Neuron (in vitro differentiated cells): ENCODE measurements at regions not wholly inside any gene's neighbourhood (a gene's known extent, or its start where the extent isn't known, plus 50 kb on each side); places are given as distances from the start of the nearest gene placed in this dataset.

ENCODE experiments used
- H2AFZ ChIP-seq: one replicate; pipeline ENCODE4 v1.6.1; 2013; ENCODE audit warnings: low read depth, mild to moderate bottlenecking, inconsistent platforms, low read length, moderate library complexity
- H3K27me3 ChIP-seq: one replicate; pipeline ENCODE4 v1.6.1; 2013; ENCODE audit warnings: low read length; ENCODE audit not compliant: insufficient read depth
- H3K36me3 ChIP-seq: one replicate; pipeline ENCODE4 v1.6.1; 2013; ENCODE audit warnings: low read length; ENCODE audit not compliant: insufficient read depth
- H3K4me1 ChIP-seq: one replicate; pipeline ENCODE4 v1.6.1; 2013; ENCODE audit warnings: low read length; ENCODE audit not compliant: insufficient read depth
- H3K4me3 ChIP-seq: 2 replicates; pipeline ENCODE4 v1.5.1; 2013; ENCODE audit warnings: mild to moderate bottlenecking, low read length, moderate library complexity
- H3K9me3 ChIP-seq: one replicate; pipeline ENCODE4 v1.6.1; 2013; ENCODE audit warnings: low read length

DNA sequence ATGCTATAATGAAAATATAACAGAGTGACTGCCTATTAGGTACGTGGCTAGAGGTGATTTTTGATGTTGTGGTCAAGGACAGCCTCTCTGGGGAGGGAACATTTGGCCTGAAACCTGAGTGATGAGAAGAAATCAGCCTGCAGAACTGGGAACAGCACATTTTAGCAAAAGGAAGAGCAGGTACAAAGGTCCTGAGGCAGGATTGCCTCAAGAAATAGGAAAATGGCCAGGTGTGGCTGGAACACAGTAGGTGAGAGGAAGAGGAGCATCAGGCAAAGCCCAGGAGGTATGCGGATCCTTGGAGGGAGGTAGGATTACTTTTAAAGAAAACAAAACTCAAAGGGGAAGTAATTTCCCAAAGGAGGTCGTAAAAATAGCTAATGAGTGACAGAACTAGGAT is 582.9 kb downstream of the MED13L start:
- H3K36me3 ChIP-seq = no peaks in the 10 kb centered on the region
- no peak overlapping the region for H2AFZ ChIP-seq
- no peak overlapping the region for H3K4me3 ChIP-seq
- H3K27me3 ChIP-seq = no peaks in the 10 kb centered on the region
- H3K4me1 ChIP-seq = no peaks in the 10 kb centered on the region
- no peaks in the 10 kb centered on the region for H3K9me3 ChIP-seq

DNA sequence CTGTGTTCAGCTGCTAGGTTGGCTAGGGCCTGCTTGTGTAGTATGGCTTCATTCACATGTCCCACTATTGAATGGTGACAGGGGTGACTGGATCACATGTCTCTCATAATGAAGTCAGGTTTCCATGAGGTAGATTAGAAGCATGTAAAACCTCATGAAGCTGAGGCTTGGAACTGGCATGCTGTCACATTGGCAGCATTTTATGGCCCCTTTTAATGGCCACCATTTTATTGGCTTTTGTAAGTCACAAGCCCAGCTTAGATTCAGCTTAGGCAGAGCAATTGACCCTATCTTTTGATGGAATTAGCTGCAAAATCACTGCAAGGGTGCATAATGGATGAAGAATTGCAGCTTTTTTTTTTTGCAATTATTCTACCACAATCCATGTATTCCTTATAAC is 583.5 kb downstream of the MED13L start:
- H3K9me3 ChIP-seq = no peaks in the 10 kb centered on the region

DNA sequence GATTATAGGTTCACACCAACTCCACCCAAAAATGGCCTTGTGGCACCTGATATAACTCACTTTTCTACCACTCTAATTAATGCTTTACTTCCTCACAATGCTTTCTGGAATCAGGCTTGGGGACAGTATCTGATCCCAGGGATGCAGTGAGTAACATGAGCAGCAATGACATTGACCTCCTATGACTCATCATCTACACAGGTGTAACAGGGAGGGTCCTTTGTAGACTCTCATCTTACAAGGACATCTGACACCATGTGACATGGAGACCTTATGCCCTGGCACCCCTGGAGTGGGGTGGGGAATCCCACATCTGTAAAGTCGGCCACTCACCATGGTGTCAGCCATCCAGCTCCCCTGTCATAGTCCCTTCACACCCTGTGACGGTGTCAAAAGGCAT is 586.4 kb downstream of the MED13L start:
- Histone ChIP-seq H3K4me3 (no peak overlapping the region), H3K36me3 (no peaks in the 10 kb centered on the region), H3K27me3 (no peaks in the 10 kb centered on the region), H2AFZ (no peak overlapping the region), H3K9me3 (no peaks in the 10 kb centered on the region), H3K4me1 (no peaks in the 10 kb centered on the region)

More for the DNA sequence above, 583.5 kb downstream of the MED13L start:
- Histone ChIP-seq H3K27me3 (no peaks in the 10 kb centered on the region), H2AFZ (no peak overlapping the region), H3K36me3 (no peaks in the 10 kb centered on the region), H3K4me1 (no peaks in the 10 kb centered on the region), H3K4me3 (no peak overlapping the region)

DNA sequence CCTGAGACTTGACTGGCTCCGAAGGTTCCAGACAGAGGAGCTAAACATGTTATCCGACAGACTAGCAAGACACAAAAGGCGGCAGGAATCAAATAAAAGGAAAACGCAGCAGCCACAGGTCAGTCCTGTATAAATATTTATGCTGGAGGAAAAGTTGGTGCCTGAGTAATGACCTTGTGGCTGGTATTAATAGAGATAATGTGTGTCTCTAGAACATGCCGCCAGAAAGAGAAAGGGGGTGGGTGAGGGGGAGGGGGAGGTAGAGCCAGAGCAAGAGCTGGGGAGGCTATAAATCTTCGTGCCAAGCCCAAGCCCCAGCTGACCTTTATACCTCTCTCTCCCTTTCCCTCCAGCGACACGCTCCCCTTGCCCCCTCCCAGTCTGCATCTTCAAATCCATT is 590.4 kb downstream of the MED13L start:
- Histone ChIP-seq H2AFZ (no peak overlapping the region), H3K9me3 (no peaks in the 10 kb centered on the region), H3K27me3 (no peaks in the 10 kb centered on the region), H3K4me1 (no peaks in the 10 kb centered on the region), H3K4me3 (no peak overlapping the region), H3K36me3 (no peaks in the 10 kb centered on the region)

DNA sequence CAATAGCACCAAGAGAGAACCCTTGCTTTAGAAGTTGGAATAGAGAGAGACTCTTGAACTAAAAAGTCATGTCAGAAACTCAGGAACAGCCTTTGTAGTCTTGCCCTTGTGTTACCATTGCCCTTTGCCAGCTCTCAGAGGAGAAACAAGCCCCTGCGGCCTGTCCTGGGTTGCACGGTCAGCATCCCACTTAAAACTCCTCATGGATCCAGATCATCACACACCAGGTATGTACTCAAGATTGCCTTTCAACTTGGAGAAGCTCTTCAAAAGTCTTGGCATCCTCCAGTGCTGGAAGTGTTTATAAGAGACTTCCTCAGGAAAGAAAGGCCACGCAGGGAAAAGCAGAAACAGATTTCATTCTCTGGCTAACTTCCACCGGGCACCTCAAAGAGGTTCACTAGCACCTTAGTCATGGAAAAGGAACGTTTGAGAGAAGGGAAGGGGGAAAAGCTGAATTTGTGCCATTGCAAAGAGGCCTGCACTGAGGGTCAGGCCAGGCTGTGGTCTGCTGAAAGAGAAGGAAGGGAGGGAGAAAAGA is 594.2 kb downstream of the MED13L start:
- Histone ChIP-seq H3K4me3 (no peak overlapping the region), H3K9me3 (no peaks in the 10 kb centered on the region), H3K4me1 (no peaks in the 10 kb centered on the region), H3K27me3 (no peaks in the 10 kb centered on the region), H3K36me3 (no peaks in the 10 kb centered on the region), H2AFZ (no peak overlapping the region)

DNA sequence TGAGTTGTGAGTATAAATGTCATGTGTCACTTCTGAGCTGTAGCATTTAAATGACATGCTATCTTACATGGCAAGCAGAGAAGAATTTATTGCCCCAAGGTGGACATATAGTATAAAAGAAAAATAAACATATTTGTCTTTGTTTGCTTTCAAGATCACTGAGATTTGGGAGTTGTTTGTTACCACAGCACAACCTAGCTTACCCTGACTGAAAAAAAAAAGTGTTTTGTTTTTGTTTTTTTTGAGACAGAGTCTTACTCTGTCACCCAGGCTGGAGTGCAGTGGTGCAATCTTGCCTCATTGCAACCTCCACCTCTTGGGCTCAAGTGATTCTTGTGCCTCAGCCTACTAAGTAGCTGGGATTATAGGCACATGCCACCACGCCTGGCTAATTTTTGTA is 596.5 kb downstream of the MED13L start:
- Histone ChIP-seq H3K9me3 (no peaks in the 10 kb centered on the region), H3K36me3 (no peaks in the 10 kb centered on the region), H3K4me3 (no peak overlapping the region), H3K27me3 (no peaks in the 10 kb centered on the region), H2AFZ (no peak overlapping the region), H3K4me1 (no peaks in the 10 kb centered on the region)

DNA sequence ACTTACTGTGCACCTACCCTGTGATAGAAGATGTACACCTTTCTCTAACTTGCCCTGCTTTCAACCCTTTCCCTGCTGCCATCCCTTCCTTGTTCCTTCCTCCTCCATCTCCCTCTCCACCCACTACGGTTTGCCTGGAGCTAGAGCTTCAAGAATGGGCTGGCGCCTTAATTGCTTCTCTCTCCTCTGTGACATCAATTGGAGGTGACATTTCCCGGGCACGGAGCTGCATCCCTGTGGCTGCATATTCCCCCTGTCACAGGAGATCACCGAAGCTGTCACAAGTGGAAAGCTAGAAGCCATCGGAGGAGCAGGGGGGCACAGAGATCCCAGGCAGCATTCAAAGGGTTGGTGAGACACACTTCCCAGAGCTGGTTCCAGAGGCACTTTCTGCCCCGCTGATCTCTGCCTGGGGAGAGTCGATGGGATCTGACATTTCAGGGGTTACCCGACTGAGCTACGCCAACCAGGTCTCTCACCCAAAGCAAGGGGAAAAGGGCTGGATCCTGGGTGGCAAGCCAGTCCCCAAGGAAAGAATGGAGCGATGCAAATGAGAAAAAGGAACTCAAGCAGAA is 604.9 kb downstream of the MED13L start:
- no peaks in the 10 kb centered on the region for H3K36me3 ChIP-seq
- H3K9me3 ChIP-seq = no peaks in the 10 kb centered on the region
- no peak overlapping the region for H2AFZ ChIP-seq
- no peaks in the 10 kb centered on the region for H3K4me1 ChIP-seq
- no peak overlapping the region for H3K4me3 ChIP-seq
- no peaks in the 10 kb centered on the region for H3K27me3 ChIP-seq

DNA sequence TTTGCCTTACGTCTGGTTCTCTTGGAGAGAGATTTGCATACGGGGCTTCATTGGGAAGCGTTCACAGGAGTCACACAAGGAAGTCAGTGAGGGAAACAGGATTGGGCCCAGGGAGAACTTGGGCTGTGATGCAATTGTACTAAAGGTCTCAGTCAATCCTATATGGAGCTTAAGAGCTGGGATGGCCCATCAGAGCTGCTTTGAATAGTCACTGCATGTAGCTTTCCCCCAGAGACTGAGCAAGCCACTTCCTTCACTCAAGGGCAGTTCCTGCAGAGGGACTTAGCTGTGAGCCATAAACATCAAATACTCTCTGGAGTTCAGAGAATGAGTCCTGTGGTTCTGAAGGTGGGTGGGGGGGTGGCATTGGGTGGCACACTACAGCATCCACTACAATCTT is 605.4 kb downstream of the MED13L start:
- no peak overlapping the region for H3K4me3 ChIP-seq
- no peaks in the 10 kb centered on the region for H3K4me1 ChIP-seq
- H3K9me3 ChIP-seq = no peaks in the 10 kb centered on the region
- no peaks in the 10 kb centered on the region for H3K36me3 ChIP-seq
- H3K27me3 ChIP-seq = no peaks in the 10 kb centered on the region
- no peak overlapping the region for H2AFZ ChIP-seq

DNA sequence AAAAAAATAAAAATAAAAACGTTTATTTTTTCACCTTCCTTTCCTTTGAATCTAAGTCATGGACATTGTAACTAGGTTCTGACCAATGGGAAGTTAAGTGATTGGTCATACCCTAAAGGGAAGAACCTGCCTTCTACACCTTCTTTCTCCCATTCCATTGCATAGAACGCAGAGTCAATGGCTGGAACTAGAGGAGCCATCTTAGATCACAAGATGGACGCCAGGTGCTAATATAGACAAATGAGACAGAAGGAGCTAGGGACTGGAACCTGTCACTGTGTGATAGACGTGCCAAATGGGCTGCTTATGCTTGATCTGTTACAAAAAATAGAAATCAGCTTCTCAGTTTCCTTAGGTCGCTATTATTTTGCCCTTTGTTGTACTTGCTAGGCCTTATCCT is 606.6 kb downstream of the MED13L start:
- H3K36me3 ChIP-seq = no peaks in the 10 kb centered on the region
- no peak overlapping the region for H3K4me3 ChIP-seq
- no peaks in the 10 kb centered on the region for H3K27me3 ChIP-seq
- H2AFZ ChIP-seq = no peak overlapping the region
- no peaks in the 10 kb centered on the region for H3K9me3 ChIP-seq
- no peaks in the 10 kb centered on the region for H3K4me1 ChIP-seq

DNA sequence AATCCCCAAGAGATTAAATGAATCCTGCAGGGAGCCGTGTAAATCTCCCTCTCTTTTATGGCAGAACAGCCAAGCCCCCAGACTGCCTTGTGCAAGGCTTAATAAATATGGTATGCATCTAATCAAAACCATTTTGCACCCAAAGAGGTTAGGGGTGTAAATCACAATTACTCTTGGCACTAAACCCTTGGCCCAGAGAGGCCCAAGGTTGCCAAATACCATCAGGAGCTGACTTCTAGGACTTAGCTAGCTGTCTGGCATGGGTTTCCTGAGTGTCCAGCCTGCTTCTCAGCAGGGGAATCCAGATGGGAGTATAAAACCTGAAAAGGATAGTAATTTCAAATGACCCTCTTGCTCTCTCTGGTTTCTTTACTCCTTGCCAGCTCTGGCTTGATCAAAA is 610.4 kb downstream of the MED13L start:
- no peaks in the 10 kb centered on the region for H3K27me3 ChIP-seq
- H2AFZ ChIP-seq = no peak overlapping the region
- no peaks in the 10 kb centered on the region for H3K4me1 ChIP-seq
- H3K4me3 ChIP-seq = no peak overlapping the region
- H3K36me3 ChIP-seq = no peaks in the 10 kb centered on the region
- H3K9me3 ChIP-seq = no peaks in the 10 kb centered on the region

DNA sequence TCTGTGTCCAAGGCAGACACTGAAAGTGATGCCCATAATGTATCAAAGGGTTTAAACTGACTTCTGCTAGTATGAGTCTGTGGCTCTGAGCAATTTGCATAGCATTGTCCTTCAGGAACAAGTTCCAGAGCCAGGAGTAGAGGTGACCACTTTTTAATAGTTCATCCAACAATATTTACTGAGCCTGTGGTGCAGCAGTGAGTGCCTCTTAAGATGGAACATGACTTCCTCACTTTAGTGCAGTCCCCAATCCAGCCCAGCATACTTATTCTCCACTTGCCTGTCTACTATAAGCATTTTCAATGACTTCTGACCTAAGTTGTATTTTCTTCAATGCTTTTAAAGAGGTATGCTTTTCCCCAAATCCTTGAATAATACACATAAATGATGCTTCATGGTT is 611.3 kb downstream of the MED13L start:
- no peaks in the 10 kb centered on the region for H3K36me3 ChIP-seq
- H3K4me1 ChIP-seq = no peaks in the 10 kb centered on the region
- H2AFZ ChIP-seq = no peak overlapping the region
- no peak overlapping the region for H3K4me3 ChIP-seq
- H3K9me3 ChIP-seq = no peaks in the 10 kb centered on the region
- no peaks in the 10 kb centered on the region for H3K27me3 ChIP-seq

DNA sequence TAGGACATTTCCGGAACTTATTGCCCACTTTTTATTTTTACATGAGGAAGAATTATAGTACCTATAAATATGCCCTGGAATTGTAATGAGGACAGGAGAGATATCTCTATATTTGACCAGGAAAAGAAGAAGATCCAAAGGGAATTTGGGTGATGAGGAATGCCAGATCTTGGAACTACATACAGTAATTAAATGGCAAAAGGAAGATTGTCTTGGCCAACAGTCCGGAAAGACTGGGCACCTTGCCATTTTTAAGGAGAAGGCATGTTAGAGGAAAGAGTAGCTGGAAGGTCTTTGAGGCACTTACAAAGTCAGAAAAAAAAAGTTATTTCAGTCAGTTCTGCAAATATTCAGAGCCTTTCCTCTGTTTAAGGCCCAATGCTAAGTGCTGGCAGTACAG is 616.4 kb downstream of the MED13L start:
- no peak overlapping the region for H3K4me3 ChIP-seq
- H3K27me3 ChIP-seq = no peaks in the 10 kb centered on the region
- H3K9me3 ChIP-seq = no peaks in the 10 kb centered on the region
- H2AFZ ChIP-seq = no peak overlapping the region
- H3K4me1 ChIP-seq = no peaks in the 10 kb centered on the region
- H3K36me3 ChIP-seq = no peaks in the 10 kb centered on the region

DNA sequence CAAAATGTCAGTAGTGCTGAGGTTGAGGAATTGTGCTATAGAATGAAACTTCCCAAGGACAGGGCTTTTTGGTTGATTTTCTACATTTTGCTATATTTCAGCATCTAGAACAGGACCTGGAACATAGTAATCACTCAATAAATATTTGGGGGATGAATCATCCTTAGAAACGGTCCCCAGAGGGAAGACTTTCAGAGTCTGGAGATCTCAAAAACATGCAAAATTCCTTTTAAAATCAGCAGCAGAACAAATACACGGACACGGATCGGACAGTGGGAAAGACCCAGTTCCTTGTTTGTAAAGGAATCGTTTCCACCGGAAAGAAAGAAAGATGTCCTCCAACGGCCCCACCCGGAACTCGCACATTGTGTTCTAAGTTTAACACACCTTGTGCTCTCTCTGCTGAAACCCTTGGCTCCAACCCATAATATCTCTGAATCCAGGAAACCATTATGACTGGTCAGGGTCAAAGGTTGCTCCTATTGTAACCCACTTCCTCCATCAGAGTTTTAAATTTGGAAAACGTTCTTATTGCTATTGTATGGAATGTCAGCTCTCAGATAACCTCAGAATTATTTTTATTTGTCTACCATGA is 617.2 kb downstream of the MED13L start:
- Histone ChIP-seq H3K4me3 (no peak overlapping the region), H3K4me1 (no peaks in the 10 kb centered on the region), H3K27me3 (no peaks in the 10 kb centered on the region), H2AFZ (no peak overlapping the region), H3K9me3 (no peaks in the 10 kb centered on the region), H3K36me3 (no peaks in the 10 kb centered on the region)

DNA sequence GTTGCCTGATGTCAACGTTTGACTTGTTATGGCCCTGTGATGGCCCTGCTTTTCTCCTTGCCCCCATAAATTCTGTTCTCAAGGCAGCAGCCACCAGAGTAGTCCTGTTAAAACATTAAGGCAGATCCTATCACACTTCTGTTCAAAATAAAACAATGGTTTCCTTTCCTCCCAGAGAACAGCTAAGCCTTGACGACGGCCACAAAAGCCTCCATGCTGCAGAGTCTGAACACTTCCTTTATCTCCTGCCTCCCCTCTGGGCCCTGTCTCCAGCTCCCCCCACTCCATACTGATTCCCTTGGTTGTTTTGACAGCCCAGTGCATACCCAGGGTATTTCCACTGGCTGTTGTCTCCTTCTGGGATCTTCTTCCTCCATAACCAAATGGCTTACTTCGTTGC is 618.1 kb downstream of the MED13L start:
- H3K27me3 ChIP-seq = no peaks in the 10 kb centered on the region

More for the DNA sequence above, 618.1 kb downstream of the MED13L start:
- no peak overlapping the region for H2AFZ ChIP-seq
- no peaks in the 10 kb centered on the region for H3K9me3 ChIP-seq
- H3K4me3 ChIP-seq = no peak overlapping the region
- no peaks in the 10 kb centered on the region for H3K36me3 ChIP-seq
- no peaks in the 10 kb centered on the region for H3K4me1 ChIP-seq
